B cell (primary cell): ENCODE measurements at regions not wholly inside any gene's neighbourhood (a gene's known extent, or its start where the extent isn't known, plus 50 kb on each side); places are given as distances from the start of the nearest gene placed in this dataset.

Experiments
- ATAC-seq: fragments of 200-7000 bp; cut with Tn5 transposase; one replicate; pipeline ENCODE4 v1.10.0; 2021; ENCODE audit warnings: low read depth, mild to moderate bottlenecking, moderate number of reproducible peaks, moderate library complexity
- CTCF ChIA-PET: fragments of 350-600 bp; sonication (Branson Sonifier 250); formaldehyde crosslinking; loops from one replicate; lab custom pipeline; 2021; ENCODE audit warnings: antibody characterized with exemption, inconsistent platforms; lab: Charles Lee
- POLR2A ChIA-PET: fragments of 350-600 bp; sonication (Branson Sonifier 250); formaldehyde crosslinking; loops from one replicate; lab custom pipeline; 2021; ENCODE audit warnings: antibody characterized with exemption; lab: Charles Lee
- DNase-seq: peaks from one replicate; pipeline ENCODE4 v3.0.0; 2013
- H2AFZ ChIP-seq: 2 replicates; pipeline ENCODE4 v1.6.1; 2012; ENCODE audit warnings: mild to moderate bottlenecking, low read depth, low read length; ENCODE audit not compliant: insufficient read depth, poor library complexity, severe bottlenecking
- H3K27ac ChIP-seq, 2 donors: 1 replicate in 1 of 2; 2 replicates in 1 of 2; pipeline ENCODE4 v1.5.1; 2012 to 2013; ENCODE audit warnings: low read length in 2 of 2, mild to moderate bottlenecking in 2 of 2, moderate library complexity in 1 of 2
- H3K27me3 ChIP-seq, 4 experiments: fragments of 200-600 bp in 1 of 4; sonication (generic) in 1 of 4; replicated peaks in 1 of 4; 1 replicate in 2 of 4; 2 replicates in 2 of 4; pipeline versions ENCODE4 v1.6.1 to v1.7.0; 2013 to 2016; ENCODE audit warnings: low read length in 3 of 4, mild to moderate bottlenecking in 2 of 4, mixed read lengths in 1 of 4, moderate library complexity in 1 of 4; ENCODE audit not compliant: insufficient read depth in 4 of 4, control insufficient read depth in 3 of 4; ENCODE audit errors: control extremely low read depth in 1 of 4
- H3K36me3 ChIP-seq, 2 experiments: replicated peaks in 1 of 2; 1 replicate in 1 of 2; 2 replicates in 1 of 2; pipeline versions ENCODE4 v1.6.1 to v1.7.1; 2013; ENCODE audit warnings: low read length in 1 of 2; ENCODE audit not compliant: insufficient read depth in 2 of 2, control insufficient read depth in 1 of 2; ENCODE audit errors: control extremely low read depth in 1 of 2, extremely low read depth in 1 of 2
- H3K4me1 ChIP-seq, 2 donors: fragments of 200-600 bp in 1 of 2; sonication (generic) in 1 of 2; 1 replicate in 1 of 2; 2 replicates in 1 of 2; pipeline versions ENCODE4 v1.5.1 to v1.6.1; 2013 to 2017; ENCODE audit warnings: low read length in 2 of 2; ENCODE audit not compliant: control insufficient read depth in 2 of 2, insufficient read depth in 2 of 2
- H3K4me2 ChIP-seq: replicated peaks from 2 replicates; pipeline ENCODE3; 2012; ENCODE audit warnings: mild to moderate bottlenecking, low read depth, low read length; ENCODE audit not compliant: poor library complexity, severe bottlenecking
- H3K4me3 ChIP-seq, 5 experiments: fragments of 200-600 bp in 1 of 5; sonication (generic) in 1 of 5; 1 replicate in 3 of 5; 2 replicates in 2 of 5; pipeline versions ENCODE4 v1.5.1 to v1.7.0; 2011 to 2016; ENCODE audit warnings: low read length in 4 of 5, mild to moderate bottlenecking in 4 of 5, low read depth in 2 of 5, control low read depth in 1 of 5, moderate library complexity in 1 of 5; ENCODE audit not compliant: insufficient read depth in 1 of 5; ENCODE audit errors: control extremely low read depth in 1 of 5, extremely low read depth in 1 of 5
- H3K79me2 ChIP-seq: fragments of 200-600 bp; sonication (generic); one replicate; pipeline ENCODE4 v1.6.0; 2016; ENCODE audit warnings: low read length; ENCODE audit not compliant: control insufficient read depth, insufficient read depth
- H3K9ac ChIP-seq: fragments of 200-600 bp; sonication (generic); 2 replicates; pipeline ENCODE4 v1.6.1; 2017; ENCODE audit warnings: mild to moderate bottlenecking, low read length, moderate library complexity
- H3K9me3 ChIP-seq, 3 donors: one replicate each; pipeline versions ENCODE4 v1.6.1 to v1.7.1; 2013; ENCODE audit warnings: low read length in 2 of 3; ENCODE audit not compliant: control insufficient read depth in 2 of 3, insufficient read depth in 1 of 3; ENCODE audit errors: control extremely low read depth in 1 of 3
- H4K20me1 ChIP-seq: 2 replicates; pipeline ENCODE4 v1.6.0; 2012; ENCODE audit warnings: mild to moderate bottlenecking, low read length; ENCODE audit not compliant: insufficient read depth, control insufficient read depth, poor library complexity, severe bottlenecking
- H3K27ac Mint-ChIP-seq: one replicate; pipeline ENCODE4 v1.8.0; 2021; ENCODE audit warnings: mixed read lengths
- H3K27me3 Mint-ChIP-seq: one replicate; pipeline ENCODE4 v1.8.0; 2021; ENCODE audit warnings: mixed read lengths
- H3K4me1 Mint-ChIP-seq: one replicate; pipeline ENCODE4 v1.8.0; 2021; ENCODE audit warnings: mixed read lengths
- H3K4me3 Mint-ChIP-seq: one replicate; pipeline ENCODE4 v1.8.0; 2021; ENCODE audit warnings: mixed read lengths
- H3K9me3 Mint-ChIP-seq: one replicate; pipeline ENCODE4 v1.8.0; 2022; ENCODE audit warnings: mixed read lengths; ENCODE audit not compliant: insufficient read depth
- EZH2 ChIP-seq: IDR thresholded peaks from 2 replicates; pipeline ENCODE4 v1.6.1; 2012; ENCODE audit warnings: borderline replicate concordance, low read depth, mild to moderate bottlenecking, moderate library complexity, low read length; ENCODE audit not compliant: insufficient read depth, poor library complexity, severe bottlenecking
- WGBS: methylation state at CpG from one replicate; pipeline ENCODE4 v1.1.5; 2013; ENCODE audit warnings: missing lambda C conversion rate; ENCODE audit not compliant: insufficient coverage; 5-methylcytosine and 5-hydroxymethylcytosine counted together
- intact Hi-C: fragments of 100-400 bp; cut with micrococcal nuclease; formaldehyde crosslinking; loops from one replicate; pipeline ENCODE4 v1.10.0; 2022
- TF ChIP-seq, protein P1 (sequence below): fragments of 200-600 bp; IDR thresholded peaks from one replicate; pipeline ENCODE4 v1.8.0; 2022; ENCODE audit warnings: antibody characterized with exemption, mild to moderate bottlenecking

DNA sequence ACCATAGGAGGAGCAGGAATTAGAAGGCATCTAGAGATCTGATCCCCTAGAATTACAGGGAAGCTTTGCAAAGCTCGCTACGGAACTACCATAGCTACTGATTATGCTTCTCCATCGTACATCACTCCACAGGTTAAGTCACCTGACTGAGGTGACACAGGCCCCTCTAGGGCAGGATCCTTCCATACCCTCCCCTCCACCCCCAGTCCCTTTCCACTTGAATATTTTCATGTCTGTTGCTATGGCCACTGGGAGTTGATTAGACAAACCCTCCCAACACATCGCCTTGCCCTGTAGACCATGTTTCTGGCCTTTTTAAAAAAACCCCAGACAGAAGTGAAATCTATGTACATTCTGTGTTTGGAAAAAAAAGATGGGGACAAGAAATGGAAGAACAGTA lies 287.1 kb downstream of the SOX9 start:
- Histone ChIP-seq H3K4me2 (no peak overlapping the region), H3K79me2 (no peaks in the 10 kb centered on the region), H4K20me1 (no peaks in the 10 kb centered on the region), H2AFZ (no peak overlapping the region), H3K27me3 (no peaks in the 10 kb centered on the region), H3K36me3 (no peaks in the 10 kb centered on the region), H3K27ac (no peak overlapping the region), H3K9me3 (no peaks in the 10 kb centered on the region), H3K4me3 (no peak overlapping the region), H3K4me1 (peaks cover 0 to 4% of the 10 kb centered on the region in 2 donors), H3K9ac (no peak overlapping the region)
- Mint-ChIP-seq H3K4me1 (peaks cover 12% of the 10 kb centered on the region), H3K4me3 (no peak overlapping the region), H3K27me3 (no peaks in the 10 kb centered on the region), H3K27ac (no peak overlapping the region), H3K9me3 (no peaks in the 10 kb centered on the region)
- TF ChIP-seq, protein P1, sequence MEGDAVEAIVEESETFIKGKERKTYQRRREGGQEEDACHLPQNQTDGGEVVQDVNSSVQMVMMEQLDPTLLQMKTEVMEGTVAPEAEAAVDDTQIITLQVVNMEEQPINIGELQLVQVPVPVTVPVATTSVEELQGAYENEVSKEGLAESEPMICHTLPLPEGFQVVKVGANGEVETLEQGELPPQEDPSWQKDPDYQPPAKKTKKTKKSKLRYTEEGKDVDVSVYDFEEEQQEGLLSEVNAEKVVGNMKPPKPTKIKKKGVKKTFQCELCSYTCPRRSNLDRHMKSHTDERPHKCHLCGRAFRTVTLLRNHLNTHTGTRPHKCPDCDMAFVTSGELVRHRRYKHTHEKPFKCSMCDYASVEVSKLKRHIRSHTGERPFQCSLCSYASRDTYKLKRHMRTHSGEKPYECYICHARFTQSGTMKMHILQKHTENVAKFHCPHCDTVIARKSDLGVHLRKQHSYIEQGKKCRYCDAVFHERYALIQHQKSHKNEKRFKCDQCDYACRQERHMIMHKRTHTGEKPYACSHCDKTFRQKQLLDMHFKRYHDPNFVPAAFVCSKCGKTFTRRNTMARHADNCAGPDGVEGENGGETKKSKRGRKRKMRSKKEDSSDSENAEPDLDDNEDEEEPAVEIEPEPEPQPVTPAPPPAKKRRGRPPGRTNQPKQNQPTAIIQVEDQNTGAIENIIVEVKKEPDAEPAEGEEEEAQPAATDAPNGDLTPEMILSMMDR, result no peak
- TF ChIP-seq EZH2, result no peak
- ATAC-seq, result no peak
- ChIA-PET CTCF (no interaction called here), POLR2A (no interaction called here)
- intact Hi-C loops, result no loop called here
- DNase-seq, result no peak
- 97% methylated on average over 3 of the region's 4 CpGs for WGBS

DNA sequence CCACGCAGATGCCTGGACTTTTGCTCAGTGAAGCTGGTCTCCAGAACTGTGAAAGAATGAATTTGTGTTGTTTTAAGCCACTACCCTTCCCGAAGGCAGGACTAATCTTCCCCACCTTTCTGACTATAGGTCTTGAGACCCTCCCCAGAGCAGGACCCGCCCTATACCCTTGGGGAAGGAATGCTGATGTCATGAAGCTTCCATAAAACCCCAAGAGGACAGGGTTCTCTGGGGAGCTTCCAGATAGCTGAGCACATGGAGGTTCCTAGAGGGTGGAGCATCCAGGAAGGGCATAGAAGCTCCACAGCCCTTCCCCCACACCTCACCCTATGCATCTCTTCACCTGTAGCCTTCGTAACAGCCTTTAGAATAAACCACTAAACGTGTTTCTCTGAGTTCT lies 287.8 kb downstream of the SOX9 start:
- POLR2A ChIA-PET, result no interaction called here
- H3K9ac ChIP-seq, result no peak overlapping the region

More for the DNA sequence above, 287.8 kb downstream of the SOX9 start:
- Mint-ChIP-seq H3K9me3 (no peaks in the 10 kb centered on the region), H3K4me3 (no peak overlapping the region), H3K4me1 (peaks cover 12% of the 10 kb centered on the region), H3K27ac (no peak overlapping the region), H3K27me3 (no peaks in the 10 kb centered on the region)
- Histone ChIP-seq H4K20me1 (no peaks in the 10 kb centered on the region), H3K27me3 (no peaks in the 10 kb centered on the region), H2AFZ (no peak overlapping the region), H3K4me2 (no peak overlapping the region), H3K36me3 (no peaks in the 10 kb centered on the region), H3K79me2 (no peaks in the 10 kb centered on the region), H3K4me1 (peaks cover 0 to 4% of the 10 kb centered on the region in 2 donors), H3K4me3 (no peak overlapping the region), H3K27ac (no peak overlapping the region), H3K9me3 (peaks cover 0 to 5% (median 0%) of the 10 kb centered on the region in 3 donors)
- TF ChIP-seq, protein P1, result no peak
- TF ChIP-seq EZH2, result no peak
- ATAC-seq (no peak), DNase-seq (no peak)
- 60% methylated on average over 2 of the region's 5 CpGs for WGBS
- intact Hi-C loops, result no loop called here
- CTCF ChIA-PET, result no interaction called here
